Activated naive CD8-positive, alpha-beta T cell treated with anti-CD3 and anti-CD28 coated beads, Interleukin-2, amount 10 ng/mL, durations not matched to agents 7 days and 5 days (primary cell): ENCODE measurements at regions not wholly inside any gene's neighbourhood (a gene's known extent, or its start where the extent isn't known, plus 50 kb on each side); places are given as distances from the start of the nearest gene placed in this dataset.
"Not testable (repeated sequence)": the region's sequence is repeated elsewhere in the genome, so short reads cannot be mapped to it uniquely, and the experiment has no call there.

Source experiments
- ATAC-seq: fragments of 150-1000 bp; cut with Tn5 transposase; one replicate; pipeline ENCODE4 v1.10.0; 2021; ENCODE audit warnings: low read depth, moderate library complexity
- POLR2A ChIA-PET: fragments of 350-600 bp; sonication (Branson Sonifier 250); formaldehyde crosslinking; loops from one replicate; lab custom pipeline; 2021; ENCODE audit warnings: antibody characterized with exemption; lab: Charles Lee
- DNase-seq: peaks from one replicate; pipeline ENCODE4 v3.0.0; 2021
- H3K27ac Mint-ChIP-seq: one replicate; pipeline ENCODE4 v1.8.0; 2022; ENCODE audit warnings: mild to moderate bottlenecking, mixed read lengths
- H3K27me3 Mint-ChIP-seq: one replicate; pipeline ENCODE4 v1.8.0; 2022; ENCODE audit warnings: mild to moderate bottlenecking, moderate library complexity, mixed read lengths
- H3K36me3 Mint-ChIP-seq: one replicate; pipeline ENCODE4 v1.8.0; 2021; ENCODE audit warnings: mild to moderate bottlenecking, mixed read lengths
- H3K4me1 Mint-ChIP-seq: one replicate; pipeline ENCODE4 v1.8.0; 2021; ENCODE audit warnings: mixed read lengths
- H3K4me3 Mint-ChIP-seq: one replicate; pipeline ENCODE4 v1.8.0; 2022; ENCODE audit warnings: mild to moderate bottlenecking, moderate library complexity, mixed read lengths
- H3K9me3 Mint-ChIP-seq: one replicate; pipeline ENCODE4 v1.8.0; 2021; ENCODE audit warnings: mixed read lengths

GRCh38 chr6:78377056-78377455, 490.3 kb upstream of the IRAK1BP1 start:
- H3K4me1 Mint-ChIP-seq: no peaks in the 10 kb centered on the region
- H3K36me3 Mint-ChIP-seq: no peaks in the 10 kb centered on the region
- no peak for ATAC-seq
- H3K27ac Mint-ChIP-seq: no peak overlapping the region
- POLR2A ChIA-PET: no interaction called here
- H3K27me3 Mint-ChIP-seq: no peaks in the 10 kb centered on the region
- H3K4me3 Mint-ChIP-seq: no peak overlapping the region
- DNase-seq: no peak
- H3K9me3 Mint-ChIP-seq: peaks cover 3% of the 10 kb centered on the region

GRCh38 chr6:78379982-78380381, 487.4 kb upstream of the IRAK1BP1 start:
- no peaks in the 10 kb centered on the region for H3K27me3 Mint-ChIP-seq
- H3K9me3 Mint-ChIP-seq: peaks cover 3% of the 10 kb centered on the region
- H3K4me3 Mint-ChIP-seq: no peak overlapping the region
- POLR2A ChIA-PET: no interaction called here
- ATAC-seq (no peak), DNase-seq (no peak)
- H3K36me3 Mint-ChIP-seq: no peaks in the 10 kb centered on the region
- H3K27ac Mint-ChIP-seq: no peak overlapping the region
- no peaks in the 10 kb centered on the region for H3K4me1 Mint-ChIP-seq

- Mint-ChIP-seq H3K36me3 (no peaks in the 10 kb centered on the region), H3K4me1 (no peaks in the 10 kb centered on the region), H3K9me3 (peaks cover 8% of the 10 kb centered on the region), H3K27me3 (no peaks in the 10 kb centered on the region), H3K4me3 (no peak overlapping the region), H3K27ac (no peak overlapping the region)
- POLR2A ChIA-PET: no interaction called here
- ATAC-seq (no peak), DNase-seq (no peak)
Observed at GRCh38 chr6:78380541-78380940, 486.8 kb upstream of the IRAK1BP1 start.

GRCh38 chr6:78383968-78384367, 483.4 kb upstream of the IRAK1BP1 start:
- Mint-ChIP-seq H3K36me3 (no peaks in the 10 kb centered on the region), H3K4me3 (no peak overlapping the region), H3K27ac (no peak overlapping the region), H3K27me3 (no peaks in the 10 kb centered on the region), H3K9me3 (peaks cover 13% of the 10 kb centered on the region), H3K4me1 (no peaks in the 10 kb centered on the region)
- DNase-seq (no peak), ATAC-seq (no peak)
- POLR2A ChIA-PET: no interaction called here

DNA sequence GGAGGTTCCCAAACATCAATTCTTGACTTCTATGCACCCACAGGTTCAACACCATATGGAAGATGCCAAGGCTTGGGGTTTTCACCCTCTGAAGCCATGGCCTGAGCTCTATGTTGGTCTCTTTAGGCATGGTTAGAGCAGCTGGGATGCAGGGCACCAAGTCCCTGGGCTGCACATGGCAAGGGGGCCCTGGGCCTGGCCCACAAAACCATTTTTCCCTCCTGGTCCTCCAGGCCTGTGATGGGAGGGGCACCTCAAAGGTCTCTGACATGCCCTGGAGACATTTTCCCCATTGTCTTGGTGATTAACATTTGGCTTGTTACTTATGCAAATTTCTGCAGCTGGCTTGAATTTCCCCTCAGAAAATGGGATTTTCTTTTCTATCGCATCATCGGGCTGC, 480.5 kb upstream of the IRAK1BP1 start:
- H3K4me3 Mint-ChIP-seq, H3K27me3 Mint-ChIP-seq, H3K4me1 Mint-ChIP-seq, H3K36me3 Mint-ChIP-seq, ATAC-seq, DNase-seq, POLR2A ChIA-PET, H3K27ac Mint-ChIP-seq: not testable (repeated sequence)
- peaks cover 17% of the 10 kb centered on the region for H3K9me3 Mint-ChIP-seq

DNA sequence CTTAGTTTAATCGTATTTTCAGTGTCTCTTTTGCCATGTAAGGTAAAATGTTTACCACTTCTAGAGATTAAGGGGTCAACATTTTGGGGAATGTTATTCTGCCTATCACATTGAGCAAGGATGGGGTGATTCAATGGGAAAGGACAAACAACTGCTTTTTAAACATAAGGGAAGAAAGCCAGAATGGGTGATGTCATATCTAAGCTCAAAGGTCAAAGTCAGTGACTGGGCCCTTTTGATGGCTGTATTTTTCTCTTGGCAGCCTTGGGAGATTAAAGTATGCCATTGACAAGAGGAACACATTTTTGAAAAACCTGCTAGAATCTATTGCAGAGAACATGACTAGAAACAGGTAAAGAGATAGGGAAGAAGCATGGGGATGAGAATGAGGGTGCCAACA, 477.3 kb upstream of the IRAK1BP1 start:
- no peak for DNase-seq
- Mint-ChIP-seq H3K4me3 (no peak overlapping the region), H3K27me3 (no peaks in the 10 kb centered on the region), H3K9me3 (peaks cover 16% of the 10 kb centered on the region), H3K4me1 (no peaks in the 10 kb centered on the region), H3K36me3 (no peaks in the 10 kb centered on the region), H3K27ac (no peak overlapping the region)
- POLR2A ChIA-PET: no interaction called here
- no peak for ATAC-seq

GRCh38 chr6:78397499-78397898, 469.9 kb upstream of the IRAK1BP1 start:
- H3K27me3 Mint-ChIP-seq: no peaks in the 10 kb centered on the region
- no peaks in the 10 kb centered on the region for H3K4me1 Mint-ChIP-seq

DNA sequence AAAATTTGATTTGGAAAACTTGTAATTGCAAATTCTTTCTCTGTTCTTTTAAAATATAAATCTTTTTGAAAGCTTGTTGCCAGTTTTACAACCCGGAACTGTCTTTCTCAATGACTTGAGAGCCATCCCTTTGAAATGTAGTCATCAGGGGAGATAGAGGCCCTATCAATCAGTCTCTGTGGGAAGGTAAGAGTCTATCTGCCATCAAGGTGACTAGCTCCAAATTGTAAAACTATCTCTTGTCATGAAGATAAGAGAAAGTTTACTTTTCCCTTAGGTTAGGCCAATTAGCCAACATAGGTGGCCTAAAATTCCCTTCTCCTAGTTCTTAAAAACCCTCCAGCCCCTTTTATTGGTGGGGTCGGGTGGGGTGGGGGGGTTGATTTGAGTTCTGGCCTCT, 469.1 kb upstream of the IRAK1BP1 start:
- peaks cover 3% of the 10 kb centered on the region for H3K9me3 Mint-ChIP-seq
- no peaks in the 10 kb centered on the region for H3K36me3 Mint-ChIP-seq
- H3K27ac Mint-ChIP-seq: no peak overlapping the region
- POLR2A ChIA-PET: no interaction called here
- H3K4me3 Mint-ChIP-seq: no peak overlapping the region
- DNase-seq (no peak), ATAC-seq (no peak)
- no peaks in the 10 kb centered on the region for H3K4me1 Mint-ChIP-seq
- H3K27me3 Mint-ChIP-seq: no peaks in the 10 kb centered on the region

More at GRCh38 chr6:78397499-78397898, 469.9 kb upstream of the IRAK1BP1 start:
- DNase-seq: no peak
- POLR2A ChIA-PET: no interaction called here
- H3K4me3 Mint-ChIP-seq: no peak overlapping the region
- no peak overlapping the region for H3K27ac Mint-ChIP-seq
- no peak for ATAC-seq
- H3K9me3 Mint-ChIP-seq: peaks cover 3% of the 10 kb centered on the region
- no peaks in the 10 kb centered on the region for H3K36me3 Mint-ChIP-seq

GRCh38 chr6:78400076-78400475, 467.3 kb upstream of the IRAK1BP1 start:
- ATAC-seq: no peak
- H3K4me3 Mint-ChIP-seq: no peak overlapping the region
- H3K36me3 Mint-ChIP-seq: no peaks in the 10 kb centered on the region
- peaks cover 5% of the 10 kb centered on the region for H3K9me3 Mint-ChIP-seq
- H3K4me1 Mint-ChIP-seq: no peaks in the 10 kb centered on the region
- H3K27me3 Mint-ChIP-seq: no peaks in the 10 kb centered on the region
- DNase-seq: no peak
- POLR2A ChIA-PET: no interaction called here
- H3K27ac Mint-ChIP-seq: no peak overlapping the region

GRCh38 chr6:78427386-78427785, 440.0 kb upstream of the IRAK1BP1 start:
- Mint-ChIP-seq H3K27me3 (no peaks in the 10 kb centered on the region), H3K36me3 (no peaks in the 10 kb centered on the region), H3K4me3 (no peak overlapping the region), H3K9me3 (peaks cover 3% of the 10 kb centered on the region), H3K27ac (no peak overlapping the region), H3K4me1 (no peaks in the 10 kb centered on the region)
- ATAC-seq (no peak), DNase-seq (no peak)
- POLR2A ChIA-PET: no interaction called here

- no peak overlapping the region for H3K4me3 Mint-ChIP-seq
- H3K27me3 Mint-ChIP-seq: no peaks in the 10 kb centered on the region
- ATAC-seq: no peak
- no peaks in the 10 kb centered on the region for H3K4me1 Mint-ChIP-seq
- H3K27ac Mint-ChIP-seq: no peak overlapping the region
- peaks cover 2% of the 10 kb centered on the region for H3K9me3 Mint-ChIP-seq
- POLR2A ChIA-PET: no interaction called here
- DNase-seq: no peak
- no peaks in the 10 kb centered on the region for H3K36me3 Mint-ChIP-seq
Observed at GRCh38 chr6:78430521-78430920, 436.8 kb upstream of the IRAK1BP1 start.

GRCh38 chr6:78435671-78436070, 431.7 kb upstream of the IRAK1BP1 start:
- H3K4me3 Mint-ChIP-seq: no peak overlapping the region
- POLR2A ChIA-PET: no interaction called here
- no peaks in the 10 kb centered on the region for H3K36me3 Mint-ChIP-seq
- ATAC-seq: no peak
- no peaks in the 10 kb centered on the region for H3K4me1 Mint-ChIP-seq
- DNase-seq: no peak
- H3K9me3 Mint-ChIP-seq: no peaks in the 10 kb centered on the region
- H3K27me3 Mint-ChIP-seq: no peaks in the 10 kb centered on the region
- H3K27ac Mint-ChIP-seq: no peak overlapping the region

- H3K9me3 Mint-ChIP-seq: no peaks in the 10 kb centered on the region
- no peak overlapping the region for H3K27ac Mint-ChIP-seq
- H3K27me3 Mint-ChIP-seq: no peaks in the 10 kb centered on the region
- no peak for DNase-seq
- POLR2A ChIA-PET: no interaction called here
- H3K4me3 Mint-ChIP-seq: no peak overlapping the region
- H3K36me3 Mint-ChIP-seq: no peaks in the 10 kb centered on the region
- ATAC-seq: no peak
- no peaks in the 10 kb centered on the region for H3K4me1 Mint-ChIP-seq
Observed at GRCh38 chr6:78436335-78436734, 431.0 kb upstream of the IRAK1BP1 start.

DNA sequence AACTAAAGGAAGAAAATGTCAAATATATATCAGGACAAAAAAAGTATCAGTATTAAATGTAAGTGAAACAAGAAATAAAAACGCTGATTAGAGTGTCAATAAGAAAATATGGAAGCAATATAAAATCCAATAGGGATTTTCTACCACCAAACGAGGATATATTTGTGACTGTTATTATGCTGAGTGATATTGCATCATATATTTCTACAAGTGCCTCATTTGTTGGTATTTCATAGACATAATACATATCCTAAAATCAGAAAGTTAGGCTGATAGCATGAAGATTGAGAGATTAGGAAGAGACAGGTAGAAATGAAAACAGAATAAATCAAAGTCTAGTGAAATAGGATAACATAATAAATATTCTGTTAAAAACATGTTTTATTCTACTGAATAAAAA, 429.2 kb upstream of the IRAK1BP1 start:
- ATAC-seq: no peak
- no peak overlapping the region for H3K27ac Mint-ChIP-seq
- no peaks in the 10 kb centered on the region for H3K9me3 Mint-ChIP-seq
- no peaks in the 10 kb centered on the region for H3K27me3 Mint-ChIP-seq
- no peaks in the 10 kb centered on the region for H3K36me3 Mint-ChIP-seq
- H3K4me1 Mint-ChIP-seq: no peaks in the 10 kb centered on the region
- no peak overlapping the region for H3K4me3 Mint-ChIP-seq
- POLR2A ChIA-PET: no interaction called here
- DNase-seq: no peak

DNA sequence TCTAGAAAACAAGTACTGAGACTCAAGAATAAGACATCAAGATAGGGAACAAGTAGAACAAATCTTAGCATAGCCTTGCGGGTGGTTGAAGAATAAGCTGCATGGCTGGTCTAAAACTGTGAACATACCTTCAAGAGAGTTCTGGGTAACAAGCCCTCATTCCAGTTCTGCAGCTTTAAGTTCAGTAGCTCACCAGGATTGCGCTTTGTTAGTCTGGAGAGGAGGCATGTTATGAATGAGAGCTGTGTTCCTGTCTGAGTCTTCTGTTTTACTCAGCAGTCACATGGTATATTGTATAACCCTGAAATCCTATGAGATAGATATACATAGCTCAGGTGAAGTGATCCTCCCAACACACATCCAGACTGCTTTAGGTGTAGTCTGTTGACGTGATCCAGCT, 406.6 kb upstream of the IRAK1BP1 start:
- H3K27ac Mint-ChIP-seq: no peak overlapping the region
- DNase-seq: no peak
- H3K9me3 Mint-ChIP-seq: peaks cover 8% of the 10 kb centered on the region
- POLR2A ChIA-PET: no interaction called here
- no peak for ATAC-seq
- no peak overlapping the region for H3K4me3 Mint-ChIP-seq
- H3K36me3 Mint-ChIP-seq: no peaks in the 10 kb centered on the region
- H3K27me3 Mint-ChIP-seq: no peaks in the 10 kb centered on the region
- no peaks in the 10 kb centered on the region for H3K4me1 Mint-ChIP-seq
